ENCODE measurements at regions not wholly inside any gene's neighbourhood (a gene's known extent, or its start where the extent isn't known, plus 50 kb on each side); places are given as distances from the start of the nearest gene placed in this dataset.

DNA sequence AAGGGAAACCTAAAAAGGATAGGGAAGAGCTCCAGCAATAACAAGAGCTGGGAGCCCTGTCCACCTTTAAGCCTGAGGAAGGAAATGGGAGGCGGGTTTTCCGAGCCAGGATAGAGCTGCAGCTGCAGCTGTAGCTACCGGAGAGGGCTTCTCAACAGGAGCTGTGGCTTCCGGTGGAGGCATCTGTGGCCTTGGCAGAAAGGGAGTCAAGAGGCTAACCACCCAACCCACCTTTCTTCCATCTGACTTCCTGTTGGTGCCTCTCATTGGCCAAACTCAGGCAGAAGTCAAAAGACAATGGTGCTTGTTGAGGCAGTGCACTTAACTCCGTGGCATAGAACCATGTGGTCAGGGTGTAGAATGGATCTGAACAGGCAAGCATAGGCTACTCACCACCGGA lies 313.1 kb upstream of the DAB1 start:
- DNase-seq (ENCODE audit: low read depth), result no peak
- TF ChIP-seq, protein P1, sequence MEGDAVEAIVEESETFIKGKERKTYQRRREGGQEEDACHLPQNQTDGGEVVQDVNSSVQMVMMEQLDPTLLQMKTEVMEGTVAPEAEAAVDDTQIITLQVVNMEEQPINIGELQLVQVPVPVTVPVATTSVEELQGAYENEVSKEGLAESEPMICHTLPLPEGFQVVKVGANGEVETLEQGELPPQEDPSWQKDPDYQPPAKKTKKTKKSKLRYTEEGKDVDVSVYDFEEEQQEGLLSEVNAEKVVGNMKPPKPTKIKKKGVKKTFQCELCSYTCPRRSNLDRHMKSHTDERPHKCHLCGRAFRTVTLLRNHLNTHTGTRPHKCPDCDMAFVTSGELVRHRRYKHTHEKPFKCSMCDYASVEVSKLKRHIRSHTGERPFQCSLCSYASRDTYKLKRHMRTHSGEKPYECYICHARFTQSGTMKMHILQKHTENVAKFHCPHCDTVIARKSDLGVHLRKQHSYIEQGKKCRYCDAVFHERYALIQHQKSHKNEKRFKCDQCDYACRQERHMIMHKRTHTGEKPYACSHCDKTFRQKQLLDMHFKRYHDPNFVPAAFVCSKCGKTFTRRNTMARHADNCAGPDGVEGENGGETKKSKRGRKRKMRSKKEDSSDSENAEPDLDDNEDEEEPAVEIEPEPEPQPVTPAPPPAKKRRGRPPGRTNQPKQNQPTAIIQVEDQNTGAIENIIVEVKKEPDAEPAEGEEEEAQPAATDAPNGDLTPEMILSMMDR (IDR thresholded peaks at IDR 0.05; ENCODE audit: low read length, missing control alignments), result no peak
- H3K4me3 ChIP-seq (replicated peaks; ENCODE audit: low read depth, low read length), result no peak overlapping the region

DNA sequence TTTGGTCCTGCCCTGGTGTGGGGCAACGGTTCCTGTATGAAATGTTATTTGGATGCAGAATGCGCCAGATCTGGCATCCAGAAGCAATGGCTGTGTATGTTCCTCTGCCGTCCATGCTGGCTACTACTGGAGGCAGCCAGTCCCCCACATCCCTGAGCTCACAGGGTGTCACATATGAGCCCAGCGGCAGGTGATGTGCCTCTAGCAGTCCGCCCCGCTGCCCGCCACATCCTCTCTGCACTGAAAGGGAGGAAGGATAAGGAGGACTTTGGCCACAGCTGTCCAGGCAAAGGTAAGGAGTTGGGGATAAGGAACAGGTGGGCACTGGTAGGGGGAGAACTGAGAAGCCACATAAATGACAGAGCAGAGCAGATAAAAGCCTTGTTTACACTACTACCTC lies 305.3 kb upstream of the DAB1 start:
- TF ChIP-seq, protein P1 (IDR thresholded peaks at IDR 0.05; ENCODE audit: low read length, missing control alignments), result no peak
- H3K4me3 ChIP-seq (replicated peaks; ENCODE audit: low read depth, low read length), result no peak overlapping the region
- no peak for DNase-seq (ENCODE audit: low read depth)

DNA sequence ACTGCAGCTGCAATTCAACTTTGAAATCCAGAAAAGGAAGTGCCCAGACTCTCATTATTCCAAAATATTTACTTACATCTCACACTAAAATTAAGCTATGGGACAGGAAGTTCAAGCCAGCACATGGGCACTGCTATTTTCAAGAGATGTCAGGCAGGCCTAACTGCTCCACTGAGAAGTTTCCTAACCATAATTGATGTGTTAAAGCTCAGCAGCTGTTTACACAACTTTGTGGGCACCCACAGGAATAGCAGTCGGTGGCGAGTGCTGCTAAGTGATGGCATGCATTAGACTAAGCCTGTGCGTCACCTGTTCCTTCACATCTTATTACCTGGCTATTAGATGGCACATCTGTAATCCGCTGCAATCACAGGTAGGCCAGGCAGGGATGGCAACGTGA lies 303.3 kb upstream of the DAB1 start:
- TF ChIP-seq, protein P1 (IDR thresholded peaks at IDR 0.05; ENCODE audit: low read length, missing control alignments), result no peak
- no peak for DNase-seq (ENCODE audit: low read depth)
- no peak overlapping the region for H3K4me3 ChIP-seq (replicated peaks; ENCODE audit: low read depth, low read length)

DNA sequence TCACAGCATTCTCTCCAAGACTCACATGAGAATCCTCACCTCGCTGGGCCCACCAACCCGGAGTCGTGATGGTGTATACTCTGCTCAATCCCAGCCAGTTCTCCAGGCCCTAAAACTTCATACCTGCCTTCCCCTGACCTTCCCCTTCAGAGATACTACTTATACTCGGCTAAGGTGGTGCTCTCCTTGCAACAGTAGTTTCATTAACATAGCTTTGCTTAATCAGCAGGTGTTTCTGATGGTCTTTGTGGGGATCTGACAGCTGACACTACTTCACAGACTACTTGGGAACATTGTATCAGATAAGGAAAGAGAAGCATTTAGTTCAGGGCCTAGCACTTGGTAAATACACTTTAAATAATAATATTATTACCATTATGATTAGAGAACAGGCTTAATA lies 301.5 kb upstream of the DAB1 start:
- no peak overlapping the region for H3K4me3 ChIP-seq (replicated peaks; ENCODE audit: low read depth, low read length)
- TF ChIP-seq, protein P1 (IDR thresholded peaks at IDR 0.05; ENCODE audit: low read length, missing control alignments), result no peak
- DNase-seq (ENCODE audit: low read depth), result no peak

DNA sequence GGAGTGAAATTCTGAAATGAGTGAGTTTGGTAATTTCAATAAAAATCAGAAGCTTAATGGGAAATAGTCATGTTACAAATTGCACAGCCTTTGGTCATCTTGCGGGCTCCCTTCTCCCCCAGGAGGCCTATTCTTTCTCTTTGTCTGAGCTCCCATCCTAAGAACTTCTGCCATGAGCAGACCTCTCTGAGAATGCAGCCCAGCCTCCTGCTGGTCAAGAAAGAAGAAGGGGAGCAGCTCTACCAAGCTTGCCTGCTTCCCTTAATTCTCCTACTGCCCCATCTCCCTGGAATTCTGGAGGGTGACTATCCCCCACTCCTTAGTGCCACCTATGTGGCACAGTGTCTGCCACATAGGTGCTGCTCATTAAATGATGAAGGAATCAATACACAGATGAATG lies 300.7 kb upstream of the DAB1 start:
- TF ChIP-seq, protein P1 (IDR thresholded peaks at IDR 0.05; ENCODE audit: low read length, missing control alignments), result no peak
- no peak for DNase-seq (ENCODE audit: low read depth)
- H3K4me3 ChIP-seq (replicated peaks; ENCODE audit: low read depth, low read length), result no peak overlapping the region

DNA sequence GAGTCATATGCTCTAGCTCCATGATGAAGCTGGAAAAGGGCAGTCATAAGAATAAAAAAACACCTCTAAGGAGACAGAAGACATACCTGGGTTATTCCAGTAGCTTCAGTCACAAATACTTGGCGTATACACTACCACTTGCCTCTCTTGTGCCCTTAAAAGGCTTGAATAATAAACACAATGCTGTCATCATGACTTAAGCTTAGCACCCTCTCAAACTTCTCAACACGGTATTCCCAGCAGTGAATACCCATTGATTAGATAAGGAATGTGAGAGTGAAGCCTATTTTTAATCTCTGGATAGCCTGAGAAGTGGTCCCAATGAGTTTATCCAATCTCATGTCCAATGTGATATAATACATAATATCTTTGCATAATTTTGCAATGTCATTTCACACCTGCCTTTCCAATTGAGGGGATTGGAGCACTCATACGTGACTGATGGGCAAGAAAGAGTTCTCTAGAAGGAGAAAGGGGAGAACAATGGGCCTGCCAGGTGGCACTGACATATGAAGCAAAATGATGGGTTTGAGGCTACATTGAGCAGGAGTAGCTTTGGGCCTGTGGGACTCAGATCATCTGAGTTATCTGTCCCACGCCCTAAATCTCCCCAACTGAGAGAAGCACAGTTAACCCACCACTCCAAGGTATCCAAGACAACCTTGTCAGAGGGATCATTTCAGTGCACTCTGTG lies 298.6 kb upstream of the DAB1 start:
- no peak overlapping the region for H3K4me3 ChIP-seq (replicated peaks; ENCODE audit: low read depth, low read length)
- DNase-seq (ENCODE audit: low read depth), result no peak
- TF ChIP-seq, protein P1 (IDR thresholded peaks at IDR 0.05; ENCODE audit: low read length, missing control alignments), result no peak

DNA sequence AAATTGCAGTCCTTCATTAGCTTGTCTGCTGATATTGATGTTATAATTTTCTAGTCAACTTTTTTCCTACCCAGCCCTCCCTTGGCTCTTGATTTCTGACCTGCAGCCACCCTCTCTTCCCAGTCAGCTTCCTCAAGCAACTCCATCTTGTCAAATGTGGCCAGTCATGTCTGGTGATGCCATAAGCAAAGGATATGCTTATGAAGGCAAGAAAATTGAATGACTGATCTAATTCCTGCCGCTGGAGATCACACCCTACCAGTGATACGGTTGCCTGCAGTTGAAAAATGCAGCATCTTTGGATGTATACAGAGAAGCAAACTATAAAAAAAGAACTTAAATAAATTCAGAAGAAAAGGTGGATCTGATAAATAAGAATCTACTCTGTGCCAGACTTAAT lies 297.1 kb upstream of the DAB1 start:
- no peak for DNase-seq (ENCODE audit: low read depth)

More for the DNA sequence above, 297.1 kb upstream of the DAB1 start:
- TF ChIP-seq, protein P1 (IDR thresholded peaks at IDR 0.05; ENCODE audit: low read length, missing control alignments), result no peak
- H3K4me3 ChIP-seq (replicated peaks; ENCODE audit: low read depth, low read length), result no peak overlapping the region
